A673 (cell line): ENCODE measurements at regions not wholly inside any gene's neighbourhood (a gene's known extent, or its start where the extent isn't known, plus 50 kb on each side); places are given as distances from the start of the nearest gene placed in this dataset.

Experiments used
- BruUV-seq: library from RNA; stranded (reverse); fragments of 400-500 nt; replicated peaks from 2 replicates; lab custom pipeline; 2021; lab: Mats Ljungman, UMichigan
- CTCF ChIA-PET: fragments of 300-600 bp; sonication (Branson Sonifier 250); formaldehyde crosslinking; loops from one replicate; lab custom pipeline; 2022; ENCODE audit warnings: antibody characterized with exemption; lab: Charles Lee
- POLR2A ChIA-PET: fragments of 300-600 bp; sonication (Branson Sonifier 250); formaldehyde crosslinking; loops from one replicate; lab custom pipeline; 2022; ENCODE audit warnings: antibody characterized with exemption; ENCODE audit not compliant: low non-redundant PET; lab: Charles Lee
- DNase-seq: peaks from one replicate; pipeline ENCODE4 v3.0.0-alpha.2; 2015; ENCODE audit warnings: low spot score
- H3K27ac ChIP-seq: fragments of 200-600 bp; sonication (generic); 2 replicates; pipeline ENCODE4 v1.5.1; 2016; ENCODE audit warnings: mixed run types, low read depth, mild to moderate bottlenecking, mixed read lengths, antibody characterized with exemption, low read length; ENCODE audit not compliant: poor library complexity, severe bottlenecking
- H3K27me3 ChIP-seq: fragments of 200-600 bp; sonication (generic); replicated peaks from 2 replicates; pipeline ENCODE4 v1.6.1; 2017; ENCODE audit warnings: mixed run types, low read depth, mild to moderate bottlenecking, mixed read lengths, antibody characterized with exemption, low read length; ENCODE audit not compliant: insufficient read depth, poor library complexity
- H3K36me3 ChIP-seq: fragments of 200-600 bp; sonication (generic); 2 replicates; pipeline ENCODE4 v1.6.1; 2016; ENCODE audit warnings: mixed run types, mild to moderate bottlenecking, mixed read lengths, antibody characterized with exemption, low read length; ENCODE audit not compliant: insufficient read depth, poor library complexity, severe bottlenecking
- H3K4me1 ChIP-seq: fragments of 200-600 bp; sonication (generic); 2 replicates; pipeline ENCODE4 v1.6.1; 2017; ENCODE audit warnings: mixed run types, mild to moderate bottlenecking, mixed read lengths, antibody characterized with exemption, low read length; ENCODE audit not compliant: insufficient read depth, poor library complexity, severe bottlenecking
- H3K4me3 ChIP-seq: fragments of 200-600 bp; sonication (generic); 2 replicates; pipeline ENCODE4 v1.5.1; 2016; ENCODE audit warnings: low read depth, mixed run types, mild to moderate bottlenecking, mixed read lengths, low read length; ENCODE audit not compliant: poor library complexity, severe bottlenecking
- H3K9me3 ChIP-seq: fragments of 200-600 bp; sonication (generic); 2 replicates; pipeline ENCODE4 v1.6.1; 2016; ENCODE audit warnings: mixed run types, low read depth, mild to moderate bottlenecking, mixed read lengths, antibody characterized with exemption, low read length; ENCODE audit not compliant: poor library complexity, severe bottlenecking
- EZH2 ChIP-seq: fragments of 200-600 bp; sonication (generic); IDR thresholded peaks from 2 replicates; pipeline ENCODE4 v1.6.1; 2017; ENCODE audit warnings: borderline replicate concordance, low read depth, mild to moderate bottlenecking, mixed read lengths, antibody characterized with exemption, low read length; ENCODE audit not compliant: poor library complexity, severe bottlenecking
- intact Hi-C: fragments of 100-400 bp; cut with micrococcal nuclease; formaldehyde crosslinking; loops from one replicate; pipeline ENCODE4 v1.10.0; 2022; ENCODE audit not compliant: unreplicated experiment
- TF ChIP-seq, protein P1 (sequence below): fragments of 300-800, 200-600 bp; sonication (generic); conservative IDR thresholded peaks from 2 replicates; pipeline ENCODE4 v1.5.1; 2017; ENCODE audit warnings: low read depth, mild to moderate bottlenecking, antibody characterized with exemption, low read length, moderate library complexity, mixed read lengths

DNA sequence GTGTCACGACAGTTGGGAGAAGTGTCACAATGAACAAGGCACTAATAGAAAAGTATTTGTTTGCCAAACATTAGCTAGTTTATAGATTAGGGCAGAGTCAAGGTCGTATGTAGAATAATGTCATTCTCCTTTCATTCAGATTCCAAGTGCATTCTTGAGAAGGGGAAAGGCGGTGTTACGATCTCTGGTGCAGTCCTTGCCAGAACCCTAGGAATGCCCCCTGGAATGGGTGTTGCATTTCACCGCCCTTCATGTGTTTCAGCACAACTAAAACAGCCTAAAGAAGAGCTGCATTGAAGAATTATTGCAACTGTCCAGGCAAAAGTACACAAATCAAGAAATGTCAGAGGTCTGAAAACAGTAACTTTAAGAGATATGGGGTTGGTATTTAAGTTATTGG lies 721.0 kb upstream of the WWC1 start:
- H3K27me3 ChIP-seq = no peaks in the 10 kb centered on the region
- H3K4me1 ChIP-seq = peaks cover 26% of the 10 kb centered on the region
- TF ChIP-seq, protein P1, sequence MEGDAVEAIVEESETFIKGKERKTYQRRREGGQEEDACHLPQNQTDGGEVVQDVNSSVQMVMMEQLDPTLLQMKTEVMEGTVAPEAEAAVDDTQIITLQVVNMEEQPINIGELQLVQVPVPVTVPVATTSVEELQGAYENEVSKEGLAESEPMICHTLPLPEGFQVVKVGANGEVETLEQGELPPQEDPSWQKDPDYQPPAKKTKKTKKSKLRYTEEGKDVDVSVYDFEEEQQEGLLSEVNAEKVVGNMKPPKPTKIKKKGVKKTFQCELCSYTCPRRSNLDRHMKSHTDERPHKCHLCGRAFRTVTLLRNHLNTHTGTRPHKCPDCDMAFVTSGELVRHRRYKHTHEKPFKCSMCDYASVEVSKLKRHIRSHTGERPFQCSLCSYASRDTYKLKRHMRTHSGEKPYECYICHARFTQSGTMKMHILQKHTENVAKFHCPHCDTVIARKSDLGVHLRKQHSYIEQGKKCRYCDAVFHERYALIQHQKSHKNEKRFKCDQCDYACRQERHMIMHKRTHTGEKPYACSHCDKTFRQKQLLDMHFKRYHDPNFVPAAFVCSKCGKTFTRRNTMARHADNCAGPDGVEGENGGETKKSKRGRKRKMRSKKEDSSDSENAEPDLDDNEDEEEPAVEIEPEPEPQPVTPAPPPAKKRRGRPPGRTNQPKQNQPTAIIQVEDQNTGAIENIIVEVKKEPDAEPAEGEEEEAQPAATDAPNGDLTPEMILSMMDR = no peak
- BruUV-seq = no TSS peak
- no peaks in the 10 kb centered on the region for H3K36me3 ChIP-seq
- ChIA-PET CTCF (no interaction called here), POLR2A (no interaction called here)
- H3K9me3 ChIP-seq = no peaks in the 10 kb centered on the region
- intact Hi-C loops = loop anchor here (10.0 kb wide), 1 partner anchor 194 kb away; no protein-coding TSS in a partner anchor
- no peak for DNase-seq
- no peak overlapping the region for H3K4me3 ChIP-seq
- no peak overlapping the region for H3K27ac ChIP-seq

DNA sequence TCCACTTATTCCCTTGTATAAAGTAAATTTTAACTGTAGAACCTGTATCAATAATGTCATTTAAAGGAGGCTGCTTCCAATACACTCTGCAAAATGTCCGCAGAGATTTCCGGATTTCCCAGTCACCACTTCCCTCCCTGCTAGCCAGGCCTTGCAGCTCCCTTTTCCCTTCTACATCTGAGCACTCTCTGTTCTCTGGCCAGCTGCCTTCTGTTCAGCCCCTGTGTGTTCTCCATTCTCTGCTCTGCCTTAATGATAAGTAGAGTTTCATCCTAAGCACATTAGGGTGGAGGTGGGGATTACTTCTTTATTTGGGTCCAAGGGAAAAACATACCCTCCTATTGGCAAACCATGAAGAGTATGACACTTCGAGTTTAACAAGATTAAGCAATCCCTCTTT lies 719.6 kb upstream of the WWC1 start:
- Histone ChIP-seq H3K27ac (no peak overlapping the region), H3K36me3 (no peaks in the 10 kb centered on the region), H3K9me3 (no peaks in the 10 kb centered on the region), H3K4me1 (peaks cover 23% of the 10 kb centered on the region), H3K4me3 (no peak overlapping the region), H3K27me3 (no peaks in the 10 kb centered on the region)
- ChIA-PET POLR2A (no interaction called here), CTCF (interaction anchor here (0.5 kb wide), 1 partner anchor 425 kb away, joined by 9 read pairs; no protein-coding TSS in a partner anchor)
- DNase-seq = no peak
- no TSS peak for BruUV-seq
- intact Hi-C loops = loop anchor here (10.0 kb wide), 1 partner anchor 193 kb away; no protein-coding TSS in a partner anchor
- no peak for TF ChIP-seq EZH2
- TF ChIP-seq, protein P1 = no peak

DNA sequence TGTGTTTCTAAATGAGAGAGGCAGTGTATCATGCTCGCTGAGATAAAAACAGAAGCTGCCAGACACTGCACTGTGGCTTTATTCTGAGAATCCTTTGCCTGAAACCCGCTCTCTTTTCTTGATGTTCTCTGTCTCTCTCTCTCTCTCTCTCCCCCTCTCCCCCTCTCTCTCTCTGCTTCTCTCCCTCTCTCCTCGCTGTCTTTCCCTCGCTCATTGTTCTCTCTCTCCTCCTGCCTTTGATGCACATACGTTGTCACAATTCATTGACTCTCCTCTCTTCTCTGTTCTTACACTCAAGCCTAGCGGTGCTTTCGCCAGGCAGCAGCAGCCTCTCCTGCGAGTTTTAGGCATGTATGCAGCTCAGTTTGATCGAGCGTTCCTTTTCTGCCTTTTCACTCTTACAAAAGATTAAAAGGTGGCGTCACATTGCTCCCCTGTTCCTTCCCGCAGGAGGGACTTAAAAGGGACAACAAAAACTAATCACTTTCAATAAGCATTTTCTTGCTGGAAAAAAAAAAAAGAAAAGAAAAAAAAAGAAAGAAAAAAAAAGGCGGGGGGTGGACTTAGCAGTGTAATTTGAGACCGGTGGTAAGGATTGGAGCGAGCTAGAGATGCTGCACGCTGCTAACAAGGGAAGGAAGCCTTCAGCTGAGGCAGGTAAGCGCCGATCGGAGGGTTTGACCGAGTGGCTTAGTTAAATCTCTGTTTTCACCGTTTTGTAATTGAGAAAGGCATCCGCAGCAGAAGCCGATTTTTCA lies 717.9 kb upstream of the WWC1 start:
- CTCF ChIA-PET = interaction anchor here (0.6 to 0.7 kb wide), 3 partner anchors 299 to 1938 kb away, joined by 3 to 4 read pairs (median 4); no protein-coding TSS in a partner anchor
- intact Hi-C loops = loop anchor here (10.0 kb wide), 1 partner anchor 191 kb away; no protein-coding TSS in a partner anchor
- Histone ChIP-seq H3K9me3 (no peaks in the 10 kb centered on the region), H3K36me3 (peaks cover 3% of the 10 kb centered on the region), H3K27ac (peak overlapping the region; percentile 82), H3K27me3 (no peaks in the 10 kb centered on the region), H3K4me1 (peaks cover 34% of the 10 kb centered on the region), H3K4me3 (peak overlapping the region; percentile 60)
- no TSS peak for BruUV-seq
- TF ChIP-seq, protein P1 = peak; percentile 17; the same call in 1 of the 2 replicates
- TF ChIP-seq EZH2 = no peak
- DNase-seq = peak; percentile 80
- POLR2A ChIA-PET = interaction anchor here (0.5 to 0.7 kb wide), 2 partner anchors 320 to 415 kb away, joined by 8 to 22 read pairs; no protein-coding TSS in a partner anchor
